PC-3 (cell line): ENCODE measurements at regions not wholly inside any gene's neighbourhood (a gene's known extent, or its start where the extent isn't known, plus 50 kb on each side); places are given as distances from the start of the nearest gene placed in this dataset.

Experiments used
- CTCF ChIP-seq: fragments of 300-600 bp; sonication (generic); conservative IDR thresholded peaks from 2 replicates; pipeline ENCODE4 v1.5.1; 2017; ENCODE audit warnings: antibody characterized with exemption, low read depth, mild to moderate bottlenecking, low read length
- EZH2phosphoT487 ChIP-seq: fragments of 300-600 bp; sonication (generic); IDR thresholded peaks from 2 replicates; pipeline ENCODE4 v1.6.1; 2018; ENCODE audit warnings: mild to moderate bottlenecking, antibody characterized with exemption, low read length, borderline replicate concordance

DNA sequence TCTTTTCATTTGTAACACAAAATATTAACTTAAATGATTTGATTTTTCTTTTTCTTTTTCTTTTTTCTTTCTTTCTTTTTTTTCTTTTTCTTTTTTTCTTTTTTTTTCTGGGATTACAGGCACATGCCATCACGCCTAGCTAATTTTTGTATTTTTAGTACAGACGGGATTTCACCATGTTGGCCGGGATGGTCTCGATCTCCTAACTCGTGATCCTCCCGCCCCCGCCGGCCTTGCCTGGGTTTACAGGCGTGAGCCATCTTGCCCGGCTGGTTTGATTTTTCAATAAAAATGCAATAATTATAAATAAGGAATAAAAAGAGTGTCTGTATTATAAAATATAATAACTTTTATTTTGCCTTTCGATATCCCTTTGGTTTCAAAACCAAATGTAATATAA lies 146.7 kb upstream of the RGS18 start:
- no peak for TF ChIP-seq EZH2phosphoT487
- no peak for TF ChIP-seq CTCF
